GM20000 (cell line): ENCODE measurements at regions not wholly inside any gene's neighbourhood (a gene's known extent, or its start where the extent isn't known, plus 50 kb on each side); places are given as distances from the start of the nearest gene placed in this dataset.
"Not testable (repeated sequence)": the region's sequence is repeated elsewhere in the genome, so short reads cannot be mapped to it uniquely, and the experiment has no call there.

Source experiments
- DNase-seq: peaks from one replicate; pipeline ENCODE4 v3.0.0; 2012; ENCODE audit warnings: low spot score
- TF ChIP-seq, protein P1 (sequence below): IDR thresholded peaks from 2 replicates; pipeline ENCODE4 v1.5.1; 2012; ENCODE audit warnings: mild to moderate bottlenecking, control low read depth; ENCODE audit errors: extremely low read depth, missing control alignments

DNA sequence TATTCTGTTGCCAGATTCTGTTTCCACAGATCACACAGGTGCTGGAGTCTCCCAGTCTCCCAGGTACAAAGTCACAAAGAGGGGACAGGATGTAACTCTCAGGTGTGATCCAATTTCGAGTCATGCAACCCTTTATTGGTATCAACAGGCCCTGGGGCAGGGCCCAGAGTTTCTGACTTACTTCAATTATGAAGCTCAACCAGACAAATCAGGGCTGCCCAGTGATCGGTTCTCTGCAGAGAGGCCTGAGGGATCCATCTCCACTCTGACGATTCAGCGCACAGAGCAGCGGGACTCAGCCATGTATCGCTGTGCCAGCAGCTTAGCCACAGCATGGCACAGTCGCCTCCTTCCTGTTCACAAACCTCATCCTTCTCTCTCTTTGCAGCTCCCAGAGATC is 237.5 kb upstream of the PRSS1 start:
- no peak for DNase-seq
- TF ChIP-seq, protein P1, sequence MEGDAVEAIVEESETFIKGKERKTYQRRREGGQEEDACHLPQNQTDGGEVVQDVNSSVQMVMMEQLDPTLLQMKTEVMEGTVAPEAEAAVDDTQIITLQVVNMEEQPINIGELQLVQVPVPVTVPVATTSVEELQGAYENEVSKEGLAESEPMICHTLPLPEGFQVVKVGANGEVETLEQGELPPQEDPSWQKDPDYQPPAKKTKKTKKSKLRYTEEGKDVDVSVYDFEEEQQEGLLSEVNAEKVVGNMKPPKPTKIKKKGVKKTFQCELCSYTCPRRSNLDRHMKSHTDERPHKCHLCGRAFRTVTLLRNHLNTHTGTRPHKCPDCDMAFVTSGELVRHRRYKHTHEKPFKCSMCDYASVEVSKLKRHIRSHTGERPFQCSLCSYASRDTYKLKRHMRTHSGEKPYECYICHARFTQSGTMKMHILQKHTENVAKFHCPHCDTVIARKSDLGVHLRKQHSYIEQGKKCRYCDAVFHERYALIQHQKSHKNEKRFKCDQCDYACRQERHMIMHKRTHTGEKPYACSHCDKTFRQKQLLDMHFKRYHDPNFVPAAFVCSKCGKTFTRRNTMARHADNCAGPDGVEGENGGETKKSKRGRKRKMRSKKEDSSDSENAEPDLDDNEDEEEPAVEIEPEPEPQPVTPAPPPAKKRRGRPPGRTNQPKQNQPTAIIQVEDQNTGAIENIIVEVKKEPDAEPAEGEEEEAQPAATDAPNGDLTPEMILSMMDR: no peak

DNA sequence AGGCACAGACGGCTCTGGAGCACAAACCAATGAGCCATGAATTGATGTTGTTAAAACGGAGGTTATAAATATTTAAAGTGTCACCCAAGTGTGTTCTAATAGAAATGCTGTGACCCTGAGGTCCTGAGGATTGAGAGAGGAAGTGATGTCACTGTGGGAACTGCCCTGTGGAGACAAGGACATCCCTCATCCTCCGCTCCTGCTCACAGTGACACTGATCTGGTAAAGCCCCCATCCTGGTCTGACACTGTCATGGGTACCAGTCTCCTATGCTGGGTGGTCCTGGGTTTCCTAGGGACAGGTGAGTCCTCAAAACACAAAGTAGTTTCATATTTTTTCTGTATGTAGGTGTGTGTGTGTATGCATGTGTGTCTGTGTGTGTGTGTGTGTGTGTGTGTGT is 237.9 kb upstream of the PRSS1 start:
- TF ChIP-seq, protein P1: no peak
- no peak for DNase-seq

DNA sequence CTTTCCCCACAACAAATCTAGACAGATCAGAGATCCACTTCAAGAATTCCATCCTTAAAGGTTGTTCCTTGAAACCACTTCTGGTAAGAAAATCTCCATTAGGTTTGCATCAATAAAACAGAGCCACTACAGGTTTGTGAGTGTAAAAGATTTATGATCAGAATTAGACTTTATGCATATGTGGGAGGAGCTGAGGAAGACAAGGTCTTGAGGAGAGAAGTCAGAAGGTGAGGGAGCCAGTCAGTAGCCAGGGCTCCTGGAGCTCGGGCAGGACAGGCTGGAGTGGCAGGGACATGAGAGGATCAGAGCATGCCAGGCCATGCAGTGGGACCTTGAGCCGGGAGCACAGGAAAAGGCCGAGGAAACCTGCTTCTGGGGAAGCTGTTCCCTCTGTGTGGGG is 240.0 kb upstream of the PRSS1 start:
- not testable (repeated sequence) for DNase-seq

DNA sequence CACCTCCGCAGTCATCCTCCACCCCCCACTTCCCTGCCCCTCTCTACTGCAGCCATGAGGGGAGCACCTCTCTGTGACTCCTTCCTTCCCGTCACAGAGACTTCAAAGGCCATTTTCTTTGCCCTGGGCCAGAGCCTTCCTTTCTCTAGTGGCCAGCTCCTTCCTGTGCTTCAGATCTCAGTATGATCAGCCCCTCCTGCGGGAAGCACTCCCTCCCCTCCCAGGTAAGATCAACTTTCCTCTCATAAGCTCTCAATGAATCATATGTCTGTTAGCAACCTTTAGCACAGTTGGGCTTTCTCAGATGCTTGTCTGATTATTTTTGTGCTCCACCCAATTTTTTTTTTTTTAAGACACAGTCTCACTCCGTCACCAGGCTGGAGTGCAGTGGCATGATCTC is 241.0 kb upstream of the PRSS1 start:
- TF ChIP-seq, protein P1: no peak
- DNase-seq: no peak

DNA sequence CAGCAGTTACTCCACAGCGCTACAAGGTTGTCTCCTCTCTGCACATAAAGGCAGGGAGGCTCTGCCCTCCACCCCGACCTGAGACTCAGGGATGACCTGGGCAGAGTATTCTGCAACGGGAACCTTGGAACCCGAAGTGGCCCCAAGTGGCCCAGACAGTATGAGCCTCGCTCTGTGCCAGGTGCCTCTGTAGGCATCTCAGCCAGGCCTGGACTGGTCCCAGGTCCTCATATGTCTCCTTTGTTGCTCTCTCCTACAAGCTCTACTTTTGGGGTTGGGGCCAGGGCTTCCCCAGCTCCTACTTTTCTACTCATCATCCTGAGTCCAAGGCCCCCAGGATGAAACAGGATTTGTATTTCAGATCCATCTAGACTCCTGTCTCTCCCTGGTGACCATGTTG is 241.5 kb upstream of the PRSS1 start:
- TF ChIP-seq, protein P1: no peak
- no peak for DNase-seq

DNA sequence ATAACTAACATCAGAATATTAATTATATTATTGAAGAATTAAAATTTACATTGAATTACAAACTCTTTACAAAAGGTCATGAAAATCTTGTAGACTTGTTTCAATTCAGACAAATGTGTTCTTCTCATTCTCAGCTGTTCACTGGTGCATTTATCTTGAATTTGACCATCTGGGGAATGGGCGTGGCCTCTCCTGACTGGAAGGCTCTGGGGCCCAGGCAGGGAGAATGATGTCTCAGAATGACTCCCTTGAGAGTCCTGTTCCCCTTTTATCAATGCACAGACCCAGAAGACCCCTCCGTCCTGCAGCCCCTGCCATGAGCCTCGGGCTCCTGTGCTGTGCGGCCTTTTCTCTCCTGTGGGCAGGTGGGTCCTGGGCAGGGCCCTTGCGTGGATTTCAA is 242.2 kb upstream of the PRSS1 start:
- not testable (repeated sequence) for DNase-seq

DNA sequence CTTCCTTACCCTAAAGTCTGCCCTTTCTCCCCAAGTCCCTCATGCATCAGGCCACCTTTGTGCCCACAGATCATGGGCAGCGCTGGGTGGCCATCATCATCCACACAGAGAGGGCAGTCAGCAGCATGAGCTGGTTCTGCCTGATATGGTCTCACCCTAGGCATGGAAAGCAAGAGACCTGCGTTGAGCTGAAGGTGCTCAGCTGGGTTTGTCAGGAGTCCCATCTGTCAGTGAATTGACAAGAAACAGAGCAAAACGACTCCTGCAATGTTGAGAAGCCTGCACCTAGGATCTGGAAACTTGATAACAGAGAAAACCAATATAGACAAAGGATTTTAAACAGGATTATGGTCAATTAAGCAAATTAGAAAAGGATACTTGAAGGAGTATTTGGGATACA is 242.7 kb upstream of the PRSS1 start:
- no peak for DNase-seq
- TF ChIP-seq, protein P1: no peak

DNA sequence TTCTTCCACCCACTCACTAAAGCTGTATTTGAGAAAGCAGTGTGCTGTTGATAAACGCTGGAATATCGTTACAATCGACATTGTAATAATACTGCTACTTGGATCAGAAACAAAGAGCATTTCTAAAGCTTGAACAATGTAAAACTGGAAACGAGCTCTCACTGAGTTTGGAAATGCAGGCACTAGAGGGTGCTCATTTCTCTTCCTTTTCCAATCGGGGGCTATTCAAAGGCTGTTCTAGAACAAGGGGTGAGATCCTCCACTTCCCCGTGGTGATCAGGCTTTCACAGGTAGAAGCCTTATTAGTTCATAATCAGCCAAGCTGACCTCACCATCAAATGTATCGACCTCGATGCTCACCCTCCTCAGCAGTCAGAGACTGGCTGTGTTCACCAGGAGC is 245.3 kb upstream of the PRSS1 start:
- not testable (repeated sequence) for DNase-seq

DNA sequence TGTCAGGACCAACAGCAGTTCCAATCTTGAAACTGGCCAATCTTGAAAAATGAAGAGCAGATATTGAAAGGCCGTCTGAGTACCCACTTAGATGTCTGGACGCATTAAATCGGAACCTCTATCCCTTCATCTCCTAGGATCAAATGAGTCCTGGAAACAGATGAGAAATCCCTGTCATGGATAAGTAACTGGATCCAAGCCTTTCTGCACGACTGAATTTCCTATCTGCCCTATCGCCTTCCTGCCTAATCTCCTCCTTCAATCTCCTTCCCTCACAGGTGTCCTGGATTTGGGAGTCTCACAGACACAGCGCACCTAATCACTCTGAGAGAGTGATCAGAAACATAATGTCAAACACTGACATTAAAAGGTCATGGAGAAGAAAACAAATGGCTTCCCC is 245.2 kb upstream of the PRSS58 start:
- DNase-seq: no peak
- TF ChIP-seq, protein P1: no peak
